HCT116 (cell line): ENCODE measurements at regions not wholly inside any gene's neighbourhood (a gene's known extent, or its start where the extent isn't known, plus 50 kb on each side); places are given as distances from the start of the nearest gene placed in this dataset.
A peak's percentile ranks its signal among the peaks of the same experiment; 100 is the strongest.

Experiments
- ATAC-seq: fragments of 200-7000 bp; cut with Tn5 transposase; 2 replicates; pipeline ENCODE4 v1.9.1; 2020; ENCODE audit warnings: mild to moderate bottlenecking, moderate library complexity
- BruUV-seq: library from RNA; stranded (reverse); fragments of 400-500 nt; replicated peaks from 2 replicates; lab custom pipeline; 2021; lab: Mats Ljungman, UMichigan
- CTCF ChIA-PET: fragments of 300-600 bp; sonication (Branson Sonifier 250); formaldehyde crosslinking; loops from one replicate; lab custom pipeline; 2021; ENCODE audit warnings: antibody characterized with exemption; lab: Charles Lee
- POLR2A ChIA-PET: fragments of 300-600, 350-600 bp; sonication (Branson Sonifier 250); formaldehyde crosslinking; loops from one replicate; lab custom pipeline; 2021; ENCODE audit warnings: antibody characterized with exemption; lab: Charles Lee
- RAD21 ChIA-PET, 2 experiments: fragments of 300-600 bp; sonication (Branson Sonifier 250); formaldehyde crosslinking; loops; one replicate each; lab custom pipeline; 2023; ENCODE audit warnings: low total read pairs in 2 of 2; ENCODE audit not compliant: uncharacterized antibody in 2 of 2, unreplicated experiment in 2 of 2, low non-redundant PET in 1 of 2; lab: Charles Lee
- DNase-seq: peaks from one replicate; pipeline ENCODE4 v3.0.0-alpha.2; 2010; ENCODE audit warnings: low read depth, low spot score
- H2AFZ ChIP-seq: fragments of 200-600 bp; shearing (Covaris generic), sonication (generic); 2 replicates; pipeline ENCODE4 v1.6.1; 2017; ENCODE audit warnings: low read depth, mixed run types, mixed read lengths, antibody characterized with exemption, low read length; ENCODE audit not compliant: poor library complexity, severe bottlenecking
- H3K27ac ChIP-seq: 2 replicates; pipeline ENCODE4 v1.5.1; 2012; ENCODE audit warnings: low read depth, low read length
- H3K27me3 ChIP-seq: fragments of 200-600 bp; sonication (generic); 2 replicates; pipeline ENCODE4 v1.6.1; 2016; ENCODE audit warnings: mixed run types, low read length, mixed read lengths; ENCODE audit not compliant: insufficient read depth
- H3K36me3 ChIP-seq, 2 experiments: fragments of 200-500 bp in 1 of 2; fragments of 200-600 bp in 1 of 2; sonication (Bioruptor generic) in 1 of 2; sonication (generic) in 1 of 2; 2 replicates each; pipeline versions ENCODE4 v1.5.1 to v1.6.1; 2014 to 2016; ENCODE audit warnings: low read length in 2 of 2, inconsistent platforms in 1 of 2, mixed read lengths in 1 of 2, mixed run types in 1 of 2; ENCODE audit not compliant: insufficient read depth in 2 of 2, control insufficient read depth in 1 of 2
- H3K4me1 ChIP-seq, 2 experiments: fragments of 200-600 bp in 1 of 2; sonication (generic) in 1 of 2; 2 replicates each; pipeline versions ENCODE4 v1.5.1 to v1.6.1; 2012 to 2017; ENCODE audit warnings: low read length in 2 of 2, inconsistent platforms in 1 of 2, mild to moderate bottlenecking in 1 of 2, mixed read lengths in 1 of 2, mixed run types in 1 of 2, moderate library complexity in 1 of 2; ENCODE audit not compliant: insufficient read depth in 2 of 2, control insufficient read depth in 1 of 2
- H3K4me2 ChIP-seq: fragments of 200-600 bp; sonication (generic); 2 replicates; pipeline ENCODE4 v1.6.1; 2017; ENCODE audit warnings: mixed run types, low read length, mixed read lengths
- H3K4me3 ChIP-seq, 2 experiments: fragments of 200-600 bp in 1 of 2; sonication (generic) in 1 of 2; replicated peaks in 1 of 2; 2 replicates each; pipeline ENCODE4 v1.5.1; 2011 to 2016; ENCODE audit warnings: low read length in 2 of 2, control low read depth in 1 of 2, low read depth in 1 of 2, mild to moderate bottlenecking in 1 of 2, mixed read lengths in 1 of 2, mixed run types in 1 of 2
- H3K79me2 ChIP-seq: fragments of 200-600 bp; sonication (generic); 2 replicates; pipeline ENCODE4 v1.6.1; 2017; ENCODE audit warnings: mild to moderate bottlenecking, mixed run types, low read length, moderate library complexity, mixed read lengths; ENCODE audit not compliant: insufficient read depth
- H3K9ac ChIP-seq: fragments of 200-600 bp; sonication (generic); 2 replicates; pipeline ENCODE4 v1.6.1; 2016; ENCODE audit warnings: low read length, mixed read lengths
- H3K9me2 ChIP-seq: fragments of 200-600 bp; sonication (generic), shearing (Covaris generic); 2 replicates; pipeline ENCODE4 v1.6.1; 2017; ENCODE audit warnings: mixed run types, mild to moderate bottlenecking, moderate library complexity; ENCODE audit not compliant: insufficient read depth
- H3K9me3 ChIP-seq, 2 experiments: fragments of 200-500 bp in 1 of 2; fragments of 200-600 bp in 1 of 2; sonication (Bioruptor generic) in 1 of 2; sonication (generic) in 1 of 2; 2 replicates each; pipeline ENCODE4 v1.6.1; 2014 to 2017; ENCODE audit warnings: low read length in 2 of 2, mixed read lengths in 2 of 2, inconsistent platforms in 1 of 2, low read depth in 1 of 2, mild to moderate bottlenecking in 1 of 2, mixed run types in 1 of 2, moderate library complexity in 1 of 2; ENCODE audit not compliant: control insufficient read depth in 1 of 2, insufficient read depth in 1 of 2
- H4K20me1 ChIP-seq: fragments of 200-600 bp; sonication (generic), shearing (Covaris generic); 2 replicates; pipeline ENCODE4 v1.6.1; 2017; ENCODE audit warnings: mixed run types, mild to moderate bottlenecking, moderate library complexity; ENCODE audit not compliant: insufficient read depth
- FOSL1 ChIP-seq: IDR thresholded peaks from 2 replicates; pipeline ENCODE4 v1.6.1; 2012; ENCODE audit warnings: low read depth
- POLR2AphosphoS5 ChIP-seq: IDR thresholded peaks from 2 replicates; pipeline ENCODE4 v1.6.1; 2011; ENCODE audit warnings: mild to moderate bottlenecking, low read depth, low read length, moderate library complexity
- RAD21 ChIP-seq: IDR thresholded peaks from 2 replicates; pipeline ENCODE4 v1.6.1; 2012; ENCODE audit warnings: low read depth, mild to moderate bottlenecking
- SRF ChIP-seq: IDR thresholded peaks from 2 replicates; pipeline ENCODE4 v1.6.1; 2012; ENCODE audit warnings: low read depth
- intact Hi-C: fragments of 100-400 bp; cut with micrococcal nuclease; formaldehyde crosslinking; loops from 2 replicates; pipeline ENCODE4 v1.10.0; 2022
- TF ChIP-seq, protein P1 (sequence below): IDR thresholded peaks from 2 replicates; pipeline ENCODE4 v1.6.1; 2011; ENCODE audit warnings: mild to moderate bottlenecking, low read length, moderate library complexity; ENCODE audit not compliant: insufficient replicate concordance; ENCODE audit errors: extremely low read depth

DNA sequence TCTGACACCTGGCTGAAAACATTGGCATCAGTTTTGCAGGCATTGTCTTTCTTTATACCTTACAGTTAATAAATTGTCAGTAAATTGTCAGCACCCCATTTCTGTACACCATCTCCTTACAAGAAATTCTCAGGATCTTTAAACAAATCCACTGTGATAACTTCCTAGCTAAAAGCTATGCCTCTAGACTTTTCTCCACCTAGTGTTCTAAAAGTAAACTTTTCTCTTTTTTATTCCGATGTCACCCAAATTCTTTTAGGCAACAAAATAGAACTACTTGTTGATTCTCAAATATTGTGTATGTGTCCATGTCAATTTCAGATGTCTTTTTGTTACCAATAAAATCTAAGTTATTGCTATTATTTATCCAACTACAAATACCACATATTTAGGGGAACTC lies 617.4 kb upstream of the NRXN1 start:
- Histone ChIP-seq H3K9me3 (no peaks in the 10 kb centered on the region), H3K27me3 (no peaks in the 10 kb centered on the region), H4K20me1 (no peaks in the 10 kb centered on the region), H3K9me2 (no peaks in the 10 kb centered on the region), H3K27ac (no peak overlapping the region), H2AFZ (no peak overlapping the region), H3K36me3 (no peaks in the 10 kb centered on the region), H3K4me2 (no peak overlapping the region), H3K9ac (no peak overlapping the region), H3K4me1 (no peaks in the 10 kb centered on the region), H3K79me2 (no peaks in the 10 kb centered on the region), H3K4me3 (no peak overlapping the region)
- RAD21 ChIA-PET, result no interaction called here
- CTCF ChIA-PET, result interaction anchor here (1.0 to 1.3 kb wide), 2 partner anchors 225 to 1113 kb away, joined by 4 read pairs; no protein-coding TSS in a partner anchor
- POLR2A ChIA-PET, result no interaction called here
- DNase-seq (no peak), ATAC-seq (no peak)
- no TSS peak for BruUV-seq
- intact Hi-C loops, result no loop called here
- TF ChIP-seq RAD21, result 0 out of 2 replicates have a peak, but pooled peaks have one; percentile 8
- TF ChIP-seq FOSL1, result no peak
- TF ChIP-seq, protein P1, sequence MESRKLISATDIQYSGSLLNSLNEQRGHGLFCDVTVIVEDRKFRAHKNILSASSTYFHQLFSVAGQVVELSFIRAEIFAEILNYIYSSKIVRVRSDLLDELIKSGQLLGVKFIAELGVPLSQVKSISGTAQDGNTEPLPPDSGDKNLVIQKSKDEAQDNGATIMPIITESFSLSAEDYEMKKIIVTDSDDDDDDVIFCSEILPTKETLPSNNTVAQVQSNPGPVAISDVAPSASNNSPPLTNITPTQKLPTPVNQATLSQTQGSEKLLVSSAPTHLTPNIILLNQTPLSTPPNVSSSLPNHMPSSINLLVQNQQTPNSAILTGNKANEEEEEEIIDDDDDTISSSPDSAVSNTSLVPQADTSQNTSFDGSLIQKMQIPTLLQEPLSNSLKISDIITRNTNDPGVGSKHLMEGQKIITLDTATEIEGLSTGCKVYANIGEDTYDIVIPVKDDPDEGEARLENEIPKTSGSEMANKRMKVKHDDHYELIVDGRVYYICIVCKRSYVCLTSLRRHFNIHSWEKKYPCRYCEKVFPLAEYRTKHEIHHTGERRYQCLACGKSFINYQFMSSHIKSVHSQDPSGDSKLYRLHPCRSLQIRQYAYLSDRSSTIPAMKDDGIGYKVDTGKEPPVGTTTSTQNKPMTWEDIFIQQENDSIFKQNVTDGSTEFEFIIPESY, result no peak

GRCh38 chr2:51638811-51639210 lies 606.9 kb upstream of the NRXN1 start:
- ATAC-seq, result no peak
- Histone ChIP-seq H3K4me2 (no peak overlapping the region), H3K27ac (no peak overlapping the region), H3K36me3 (no peaks in the 10 kb centered on the region), H3K9me2 (no peaks in the 10 kb centered on the region), H2AFZ (peak overlapping the region; percentile 41), H4K20me1 (no peaks in the 10 kb centered on the region), H3K79me2 (no peaks in the 10 kb centered on the region), H3K27me3 (no peaks in the 10 kb centered on the region), H3K4me3 (no peak overlapping the region), H3K4me1 (no peaks in the 10 kb centered on the region), H3K9ac (no peak overlapping the region), H3K9me3 (no peaks in the 10 kb centered on the region)
- ChIA-PET CTCF (no interaction called here), POLR2A (no interaction called here), RAD21 (no interaction called here)
- intact Hi-C loops, result no loop called here
- no peak for TF ChIP-seq SRF
- no peak for TF ChIP-seq POLR2AphosphoS5
- DNase-seq, result no peak
- no TSS peak for BruUV-seq
